MCF 10A (cell line): ENCODE measurements at regions not wholly inside any gene's neighbourhood (a gene's known extent, or its start where the extent isn't known, plus 50 kb on each side); places are given as distances from the start of the nearest gene placed in this dataset.
A peak's percentile ranks its signal among the peaks of the same experiment; 100 is the strongest.
"Not testable (repeated sequence)": the region's sequence is repeated elsewhere in the genome, so short reads cannot be mapped to it uniquely, and the experiment has no call there.

ENCODE experiments used
- BruUV-seq: library from RNA; stranded (reverse); fragments of 400-500 nt; replicated peaks from 2 replicates; lab custom pipeline; 2021; lab: Mats Ljungman, UMichigan
- CTCF ChIA-PET: fragments of 300-600 bp; sonication (Branson Sonifier 250); formaldehyde crosslinking; extraction: SDS; loops from one replicate; lab custom pipeline; 2021; ENCODE audit warnings: antibody characterized with exemption, inconsistent platforms; lab: Yijun Ruan, JAX
- POLR2A ChIA-PET: fragments of 300-600, 350-650 bp; sonication (Branson Sonifier 250); formaldehyde crosslinking; extraction: SDS; loops from one replicate; lab custom pipeline; 2020; ENCODE audit warnings: antibody characterized with exemption, inconsistent platforms; lab: Yijun Ruan, JAX
- DNase-seq: peaks from one replicate; pipeline ENCODE4 v3.0.0-alpha.2; 2018; ENCODE audit not compliant: unreplicated experiment
- H3K27ac Mint-ChIP-seq: one replicate; pipeline ENCODE4 v1.8.0; 2022; ENCODE audit warnings: mild to moderate bottlenecking, low read depth, mixed read lengths; ENCODE audit not compliant: unreplicated experiment
- H3K27me3 Mint-ChIP-seq: one replicate; pipeline ENCODE4 v1.8.0; 2022; ENCODE audit warnings: mixed read lengths; ENCODE audit not compliant: insufficient read depth, unreplicated experiment
- H3K36me3 Mint-ChIP-seq: one replicate; pipeline ENCODE4 v1.8.0; 2022; ENCODE audit warnings: mild to moderate bottlenecking, moderate library complexity, mixed read lengths; ENCODE audit not compliant: insufficient read depth, unreplicated experiment
- H3K4me1 Mint-ChIP-seq: one replicate; pipeline ENCODE4 v1.8.0; 2022; ENCODE audit warnings: mixed read lengths; ENCODE audit not compliant: insufficient read depth, unreplicated experiment
- H3K4me3 Mint-ChIP-seq: one replicate; pipeline ENCODE4 v1.8.0; 2022; ENCODE audit warnings: mild to moderate bottlenecking, moderate library complexity, mixed read lengths; ENCODE audit not compliant: unreplicated experiment
- H3K9me3 Mint-ChIP-seq: one replicate; pipeline ENCODE4 v1.8.0; 2022; ENCODE audit warnings: mixed read lengths; ENCODE audit not compliant: unreplicated experiment
- intact Hi-C: fragments of 100-400 bp; cut with micrococcal nuclease; formaldehyde crosslinking; loops from 2 replicates; pipeline ENCODE4 v1.14.1; 2022
- TF ChIP-seq, protein P1 (sequence below): fragments of 200-600 bp; IDR thresholded peaks from one replicate; pipeline ENCODE4 v1.8.0; 2022; ENCODE audit warnings: antibody characterized with exemption, mild to moderate bottlenecking; ENCODE audit not compliant: unreplicated experiment

DNA sequence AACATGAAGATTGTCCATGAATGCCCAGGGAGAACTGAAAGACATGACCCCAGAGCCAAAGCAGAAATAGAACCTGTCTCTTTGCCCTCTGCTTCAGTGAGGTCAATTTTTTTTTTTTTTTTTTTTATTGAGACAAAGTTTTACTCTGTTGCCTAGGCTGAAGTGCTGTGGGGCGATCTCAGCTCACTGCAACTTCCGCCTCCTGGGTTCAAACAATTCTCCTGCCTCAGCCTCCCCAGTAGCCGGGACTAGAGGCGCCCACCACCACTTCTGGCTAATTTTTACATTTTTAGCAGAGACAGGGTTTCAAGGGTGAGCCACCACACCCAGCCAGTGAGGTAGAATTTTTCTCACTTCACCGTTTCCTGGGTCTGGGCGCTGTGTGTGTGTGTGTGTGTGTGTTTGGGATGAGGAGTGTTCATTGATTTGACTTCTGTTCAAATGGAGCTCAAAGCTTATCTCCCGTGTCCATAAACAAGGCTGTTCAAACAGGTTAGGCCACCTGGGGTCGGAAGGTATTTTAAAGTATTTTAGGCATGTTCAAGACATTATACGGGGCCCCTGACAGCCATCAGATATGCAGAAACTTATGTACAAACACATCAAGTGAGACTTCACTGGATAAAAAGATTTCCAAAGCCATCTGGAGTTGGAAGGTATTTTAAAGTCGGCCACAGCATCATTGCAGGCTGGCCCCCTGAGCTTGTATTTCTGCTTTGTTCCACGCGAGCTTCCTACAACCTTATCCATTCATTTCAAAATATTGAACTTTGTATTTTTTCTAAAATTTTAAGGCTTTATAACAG lies 93.8 kb downstream of the MAP3K8 start:
- no peak for DNase-seq
- Mint-ChIP-seq H3K27me3 (no peaks in the 10 kb centered on the region), H3K27ac (peak overlapping the region; percentile 23), H3K4me1 (no peaks in the 10 kb centered on the region), H3K4me3 (no peak overlapping the region), H3K9me3 (no peaks in the 10 kb centered on the region), H3K36me3 (no peaks in the 10 kb centered on the region)
- TF ChIP-seq, protein P1, sequence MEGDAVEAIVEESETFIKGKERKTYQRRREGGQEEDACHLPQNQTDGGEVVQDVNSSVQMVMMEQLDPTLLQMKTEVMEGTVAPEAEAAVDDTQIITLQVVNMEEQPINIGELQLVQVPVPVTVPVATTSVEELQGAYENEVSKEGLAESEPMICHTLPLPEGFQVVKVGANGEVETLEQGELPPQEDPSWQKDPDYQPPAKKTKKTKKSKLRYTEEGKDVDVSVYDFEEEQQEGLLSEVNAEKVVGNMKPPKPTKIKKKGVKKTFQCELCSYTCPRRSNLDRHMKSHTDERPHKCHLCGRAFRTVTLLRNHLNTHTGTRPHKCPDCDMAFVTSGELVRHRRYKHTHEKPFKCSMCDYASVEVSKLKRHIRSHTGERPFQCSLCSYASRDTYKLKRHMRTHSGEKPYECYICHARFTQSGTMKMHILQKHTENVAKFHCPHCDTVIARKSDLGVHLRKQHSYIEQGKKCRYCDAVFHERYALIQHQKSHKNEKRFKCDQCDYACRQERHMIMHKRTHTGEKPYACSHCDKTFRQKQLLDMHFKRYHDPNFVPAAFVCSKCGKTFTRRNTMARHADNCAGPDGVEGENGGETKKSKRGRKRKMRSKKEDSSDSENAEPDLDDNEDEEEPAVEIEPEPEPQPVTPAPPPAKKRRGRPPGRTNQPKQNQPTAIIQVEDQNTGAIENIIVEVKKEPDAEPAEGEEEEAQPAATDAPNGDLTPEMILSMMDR, result no peak
- intact Hi-C loops, result no loop called here
- POLR2A ChIA-PET, result no interaction called here
- CTCF ChIA-PET, result interaction anchor here (0.7 to 1.2 kb wide), 2 partner anchors 18 to 177 kb away, joined by 3 read pairs; no protein-coding TSS in a partner anchor
- no TSS peak for BruUV-seq

DNA sequence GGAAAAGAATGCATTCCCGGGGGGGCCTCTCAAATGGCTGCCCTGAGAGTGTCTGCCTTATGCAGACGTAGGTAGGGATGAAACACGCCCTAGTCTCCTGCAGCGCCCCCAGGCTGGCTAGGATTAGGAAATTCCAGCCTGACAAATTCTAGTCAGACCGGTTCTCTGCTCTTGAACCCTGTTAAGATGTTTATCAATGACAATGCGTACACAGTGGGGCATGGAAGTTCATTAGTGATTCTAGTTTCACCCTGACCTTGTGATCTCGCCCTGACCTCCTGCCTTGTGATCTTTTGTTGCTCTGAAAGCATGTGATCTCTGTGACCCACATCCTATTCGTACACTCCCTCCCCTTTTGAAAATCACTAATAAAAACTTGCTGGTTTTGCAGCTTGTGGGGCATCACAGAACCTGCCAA lies 88.7 kb downstream of the MAP3K8 start:
- H3K27me3 Mint-ChIP-seq, CTCF ChIA-PET, H3K27ac Mint-ChIP-seq, H3K4me1 Mint-ChIP-seq, DNase-seq, H3K9me3 Mint-ChIP-seq, H3K36me3 Mint-ChIP-seq, BruUV-seq, intact Hi-C loops, H3K4me3 Mint-ChIP-seq: not testable (repeated sequence)
- POLR2A ChIA-PET, result interaction anchor here (0.6 kb wide), 1 partner anchor 136 kb away, joined by 4 read pairs; no protein-coding TSS in a partner anchor

DNA sequence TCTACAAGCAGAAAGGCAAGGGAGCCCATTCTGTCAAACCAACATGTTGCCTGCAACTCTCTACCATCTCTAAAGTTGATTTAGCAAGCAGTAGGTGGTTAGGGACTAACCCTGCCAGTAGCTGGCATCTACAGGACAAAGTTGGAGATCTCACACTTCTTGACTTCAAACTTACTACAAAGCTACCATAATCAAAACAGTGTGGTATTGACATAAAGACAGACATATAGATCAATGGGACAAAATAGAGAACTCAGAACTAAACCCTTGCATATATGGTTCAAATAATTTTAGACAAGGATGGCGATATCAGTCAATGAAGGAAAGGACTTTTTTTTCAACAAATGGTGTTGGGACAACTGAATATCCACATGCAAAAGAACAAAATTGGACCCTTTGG lies 84.9 kb downstream of the MAP3K8 start:
- BruUV-seq, result no TSS peak
- TF ChIP-seq, protein P1, result no peak
- intact Hi-C loops, result no loop called here
- Mint-ChIP-seq H3K4me3 (no peak overlapping the region), H3K4me1 (no peaks in the 10 kb centered on the region), H3K36me3 (no peaks in the 10 kb centered on the region), H3K27ac (no peak overlapping the region), H3K9me3 (no peaks in the 10 kb centered on the region), H3K27me3 (no peaks in the 10 kb centered on the region)
- no peak for DNase-seq
- ChIA-PET CTCF (interaction anchor here (0.8 to 1.3 kb wide), 2 partner anchors 49 to 105 kb away, joined by 3 to 4 read pairs; no protein-coding TSS in a partner anchor), POLR2A (interaction anchor here (0.7 kb wide), 1 partner anchor 55 kb away, joined by 3 read pairs; no protein-coding TSS in a partner anchor)
